ENCODE measurements at regions not wholly inside any gene's neighbourhood (a gene's known extent, or its start where the extent isn't known, plus 50 kb on each side); places are given as distances from the start of the nearest gene placed in this dataset.

DNA sequence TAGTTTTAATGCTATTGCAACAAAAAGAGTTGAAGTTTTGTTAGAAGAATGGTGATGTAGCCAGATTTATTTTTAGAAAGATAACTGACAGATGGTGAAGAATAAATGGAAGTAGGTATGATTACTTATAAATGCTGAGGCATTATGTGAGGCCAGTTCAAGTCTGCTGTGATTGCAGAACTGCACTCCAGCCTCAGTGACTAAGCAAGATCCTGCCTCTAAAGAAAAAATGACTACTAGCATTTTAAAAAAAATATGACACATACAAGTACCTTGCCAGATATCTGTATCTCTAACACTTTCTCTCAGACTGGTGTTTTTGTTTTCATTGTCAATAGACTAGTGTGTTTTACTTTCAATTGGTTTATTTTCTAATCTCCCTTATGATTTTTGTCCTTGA is 1242.4 kb upstream of the ADGRL4 start:
- H3K4me1 ChIP-seq (ENCODE audit: control insufficient read depth in 1 of 2, insufficient read depth in 2 of 2, low read length in 2 of 2): no peaks in the 10 kb centered on the region
- no peak overlapping the region for H3K9ac ChIP-seq (ENCODE audit: low read depth in 1 of 2, low read length in 2 of 2)
- peaks cover 3 to 8% of the 10 kb centered on the region in 2 donors for H3K9me3 ChIP-seq (ENCODE audit: control insufficient read depth in 1 of 2, low read length in 2 of 2)
- no peak overlapping the region for H3K27ac ChIP-seq (ENCODE audit: low read depth, low read length)
- H3K36me3 ChIP-seq (ENCODE audit: control insufficient read depth in 1 of 2, insufficient read depth in 2 of 2, low read length in 2 of 2): no peaks in the 10 kb centered on the region
- no peak overlapping the region for H3K4me3 ChIP-seq (ENCODE audit: low read depth in 1 of 2, low read length in 2 of 2)
- H3K27me3 ChIP-seq (ENCODE audit: control insufficient read depth in 1 of 2, insufficient read depth in 2 of 2, low read length in 2 of 2): no peaks in the 10 kb centered on the region

DNA sequence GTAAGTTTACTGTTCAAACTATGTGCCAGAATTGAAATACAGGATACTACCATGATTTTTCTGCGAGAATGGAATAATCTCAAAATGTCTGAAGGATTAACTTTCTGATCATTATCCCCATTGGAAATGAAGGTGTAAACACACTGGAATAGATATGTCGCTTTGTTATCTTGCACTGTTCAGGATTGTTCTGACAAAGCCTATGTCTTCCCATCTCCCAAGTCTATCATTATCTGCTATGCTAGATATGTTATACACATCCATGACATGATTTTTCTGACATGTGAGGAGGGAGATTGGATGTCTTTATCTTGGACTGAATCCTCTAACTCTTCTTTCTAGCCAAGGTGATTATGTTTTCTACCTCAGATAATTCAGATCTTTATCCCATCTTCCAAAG is 1239.3 kb upstream of the ADGRL4 start:
- Histone ChIP-seq H3K27ac (ENCODE audit: low read depth, low read length) (no peak overlapping the region), H3K4me1 (ENCODE audit: control insufficient read depth in 1 of 2, insufficient read depth in 2 of 2, low read length in 2 of 2) (no peaks in the 10 kb centered on the region), H3K9me3 (ENCODE audit: control insufficient read depth in 1 of 2, low read length in 2 of 2) (peaks cover 3 to 8% of the 10 kb centered on the region in 2 donors), H3K27me3 (ENCODE audit: control insufficient read depth in 1 of 2, insufficient read depth in 2 of 2, low read length in 2 of 2) (no peaks in the 10 kb centered on the region), H3K9ac (ENCODE audit: low read depth in 1 of 2, low read length in 2 of 2) (no peak overlapping the region), H3K36me3 (ENCODE audit: control insufficient read depth in 1 of 2, insufficient read depth in 2 of 2, low read length in 2 of 2) (no peaks in the 10 kb centered on the region), H3K4me3 (ENCODE audit: low read depth in 1 of 2, low read length in 2 of 2) (no peak overlapping the region)

DNA sequence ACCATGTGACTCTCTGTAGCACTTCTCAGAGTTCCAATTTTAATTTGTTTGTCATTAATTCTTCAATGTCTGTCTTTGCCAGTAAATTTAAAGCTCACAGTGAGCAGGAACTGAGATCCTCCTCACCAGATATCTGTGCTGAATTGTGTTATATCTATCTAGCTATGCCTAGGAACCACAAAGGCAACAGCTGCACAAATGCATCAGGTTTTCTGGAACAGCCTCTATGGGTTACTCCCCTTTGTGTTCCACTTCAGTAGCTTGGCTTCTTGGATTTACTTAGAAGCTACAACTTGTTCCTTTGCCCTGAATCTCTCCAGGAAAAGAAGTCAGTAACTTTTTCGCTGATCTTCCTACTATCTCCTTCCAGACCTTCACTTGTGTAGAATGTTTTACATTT is 1237.8 kb upstream of the ADGRL4 start:
- H3K9me3 ChIP-seq (ENCODE audit: control insufficient read depth in 1 of 2, low read length in 2 of 2): peaks cover 0 to 2% of the 10 kb centered on the region in 2 donors
- H3K27ac ChIP-seq (ENCODE audit: low read depth, low read length): no peak overlapping the region
- no peaks in the 10 kb centered on the region for H3K27me3 ChIP-seq (ENCODE audit: control insufficient read depth in 1 of 2, insufficient read depth in 2 of 2, low read length in 2 of 2)
- H3K36me3 ChIP-seq (ENCODE audit: control insufficient read depth in 1 of 2, insufficient read depth in 2 of 2, low read length in 2 of 2): no peaks in the 10 kb centered on the region
- H3K4me3 ChIP-seq (ENCODE audit: low read depth in 1 of 2, low read length in 2 of 2): no peak overlapping the region
- no peaks in the 10 kb centered on the region for H3K4me1 ChIP-seq (ENCODE audit: control insufficient read depth in 1 of 2, insufficient read depth in 2 of 2, low read length in 2 of 2)
- no peak overlapping the region for H3K9ac ChIP-seq (ENCODE audit: low read depth in 1 of 2, low read length in 2 of 2)

- H3K4me3 ChIP-seq (ENCODE audit: low read depth in 1 of 2, low read length in 2 of 2): no peak overlapping the region
- H3K9me3 ChIP-seq (ENCODE audit: control insufficient read depth in 1 of 2, low read length in 2 of 2): no peaks in the 10 kb centered on the region
- no peaks in the 10 kb centered on the region for H3K27me3 ChIP-seq (ENCODE audit: control insufficient read depth in 1 of 2, insufficient read depth in 2 of 2, low read length in 2 of 2)
- H3K9ac ChIP-seq (ENCODE audit: low read depth in 1 of 2, low read length in 2 of 2): no peak overlapping the region
- no peaks in the 10 kb centered on the region for H3K4me1 ChIP-seq (ENCODE audit: control insufficient read depth in 1 of 2, insufficient read depth in 2 of 2, low read length in 2 of 2)
- no peak overlapping the region for H3K27ac ChIP-seq (ENCODE audit: low read depth, low read length)
- H3K36me3 ChIP-seq (ENCODE audit: control insufficient read depth in 1 of 2, insufficient read depth in 2 of 2, low read length in 2 of 2): no peaks in the 10 kb centered on the region
Observed at GRCh38 chr1:80241566-80241965, 1235.0 kb upstream of the ADGRL4 start.

DNA sequence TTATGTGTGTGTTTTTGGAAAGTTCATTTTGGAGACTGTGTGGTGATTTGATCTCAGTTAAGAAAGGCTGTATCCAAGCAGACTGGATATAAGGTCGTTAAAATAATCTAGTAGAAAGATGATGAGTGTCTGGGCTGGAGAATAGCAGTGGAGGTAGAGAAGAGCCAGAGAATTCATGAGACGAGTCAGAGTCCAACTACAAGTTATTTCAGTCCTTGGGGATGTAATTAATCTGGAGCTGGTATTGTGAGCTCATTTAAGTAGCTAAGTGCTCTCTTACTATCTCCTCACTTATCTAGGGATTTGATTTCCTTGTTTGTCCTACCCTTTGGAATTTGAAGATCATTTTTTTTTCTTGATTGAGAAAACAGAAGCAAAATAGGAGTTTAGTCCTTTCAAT is 1219.0 kb upstream of the ADGRL4 start:
- H3K9me3 ChIP-seq (ENCODE audit: control insufficient read depth in 1 of 2, low read length in 2 of 2): no peaks in the 10 kb centered on the region
- H3K4me1 ChIP-seq (ENCODE audit: control insufficient read depth in 1 of 2, insufficient read depth in 2 of 2, low read length in 2 of 2): no peaks in the 10 kb centered on the region
- no peak overlapping the region for H3K9ac ChIP-seq (ENCODE audit: low read depth in 1 of 2, low read length in 2 of 2)
- H3K4me3 ChIP-seq (ENCODE audit: low read depth in 1 of 2, low read length in 2 of 2): no peak overlapping the region
- no peaks in the 10 kb centered on the region for H3K27me3 ChIP-seq (ENCODE audit: control insufficient read depth in 1 of 2, insufficient read depth in 2 of 2, low read length in 2 of 2)
- H3K36me3 ChIP-seq (ENCODE audit: control insufficient read depth in 1 of 2, insufficient read depth in 2 of 2, low read length in 2 of 2): no peaks in the 10 kb centered on the region
- H3K27ac ChIP-seq (ENCODE audit: low read depth, low read length): no peak overlapping the region

DNA sequence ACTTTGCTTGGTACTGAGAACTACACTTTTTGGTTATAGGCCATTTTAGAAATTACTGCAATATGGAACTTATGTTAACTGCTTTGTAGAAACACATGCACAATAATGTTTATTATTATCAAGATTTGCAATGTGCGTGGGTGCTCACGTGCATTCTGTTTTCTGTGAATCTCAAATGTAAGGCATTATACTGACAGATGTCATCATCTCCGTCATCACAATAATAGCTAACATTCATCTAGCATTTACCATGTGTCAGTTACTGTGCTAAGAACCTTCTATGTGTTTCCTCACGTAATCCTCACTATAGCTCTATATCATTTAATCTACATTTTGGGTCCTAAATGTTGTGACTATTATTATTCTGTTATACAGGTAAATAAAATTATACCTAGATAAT is 1214.8 kb upstream of the ADGRL4 start:
- Histone ChIP-seq H3K9ac (ENCODE audit: low read depth in 1 of 2, low read length in 2 of 2) (no peak overlapping the region), H3K27ac (ENCODE audit: low read depth, low read length) (no peak overlapping the region), H3K36me3 (ENCODE audit: control insufficient read depth in 1 of 2, insufficient read depth in 2 of 2, low read length in 2 of 2) (no peaks in the 10 kb centered on the region), H3K4me1 (ENCODE audit: control insufficient read depth in 1 of 2, insufficient read depth in 2 of 2, low read length in 2 of 2) (no peaks in the 10 kb centered on the region), H3K27me3 (ENCODE audit: control insufficient read depth in 1 of 2, insufficient read depth in 2 of 2, low read length in 2 of 2) (no peaks in the 10 kb centered on the region), H3K4me3 (ENCODE audit: low read depth in 1 of 2, low read length in 2 of 2) (no peak overlapping the region), H3K9me3 (ENCODE audit: control insufficient read depth in 1 of 2, low read length in 2 of 2) (no peaks in the 10 kb centered on the region)

DNA sequence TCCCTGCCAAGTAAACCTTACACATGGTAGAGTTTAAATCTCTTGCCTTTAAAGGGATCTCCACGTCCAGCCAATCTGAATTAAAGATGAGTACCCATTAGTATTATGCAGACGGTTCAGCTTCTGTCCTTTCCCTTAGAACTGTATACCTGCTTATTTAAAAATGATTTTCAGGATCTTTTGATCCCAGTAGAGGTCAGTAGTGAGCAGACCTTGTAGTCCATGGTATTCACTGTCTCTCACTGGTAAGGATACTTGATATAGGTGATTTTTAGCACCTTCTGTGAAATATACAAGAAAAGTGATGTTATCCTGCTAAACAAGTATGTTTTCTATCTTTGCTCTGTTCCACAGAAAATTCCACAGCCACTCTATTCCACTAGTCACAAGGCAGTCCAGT is 1211.6 kb upstream of the ADGRL4 start:
- no peaks in the 10 kb centered on the region for H3K27me3 ChIP-seq (ENCODE audit: control insufficient read depth in 1 of 2, insufficient read depth in 2 of 2, low read length in 2 of 2)
- no peaks in the 10 kb centered on the region for H3K36me3 ChIP-seq (ENCODE audit: control insufficient read depth in 1 of 2, insufficient read depth in 2 of 2, low read length in 2 of 2)
- H3K9ac ChIP-seq (ENCODE audit: low read depth in 1 of 2, low read length in 2 of 2): no peak overlapping the region
- no peak overlapping the region for H3K27ac ChIP-seq (ENCODE audit: low read depth, low read length)
- no peaks in the 10 kb centered on the region for H3K9me3 ChIP-seq (ENCODE audit: control insufficient read depth in 1 of 2, low read length in 2 of 2)
- no peaks in the 10 kb centered on the region for H3K4me1 ChIP-seq (ENCODE audit: control insufficient read depth in 1 of 2, insufficient read depth in 2 of 2, low read length in 2 of 2)
- H3K4me3 ChIP-seq (ENCODE audit: low read depth in 1 of 2, low read length in 2 of 2): no peak overlapping the region

DNA sequence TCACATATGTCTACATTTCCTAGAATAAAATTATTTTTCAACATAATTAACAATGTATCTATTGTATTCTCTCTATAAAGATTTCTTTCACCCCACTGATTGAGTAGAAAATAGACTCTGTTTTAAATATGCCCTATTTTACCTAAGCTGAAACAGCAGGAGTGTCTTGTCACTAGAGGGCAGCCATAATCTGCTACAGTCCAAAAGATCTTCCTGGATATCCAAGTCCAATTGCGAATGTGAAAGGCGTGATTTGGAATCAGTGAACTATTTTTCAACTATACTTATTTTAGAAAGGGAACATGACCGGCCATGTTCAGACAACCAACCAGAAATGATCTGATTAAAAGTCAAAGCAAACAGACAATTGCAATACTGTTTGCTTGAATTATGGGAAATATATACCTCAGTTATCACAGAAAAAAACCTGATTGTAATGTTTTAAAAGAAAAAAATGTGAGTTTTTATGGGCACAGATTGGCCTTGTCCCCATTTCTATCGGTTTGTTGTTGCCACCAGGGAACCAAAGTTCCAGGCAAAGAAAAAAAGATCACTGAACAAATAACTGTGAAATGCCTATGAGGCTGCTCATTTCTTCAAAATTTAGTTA is 1211.0 kb upstream of the ADGRL4 start:
- no peaks in the 10 kb centered on the region for H3K9me3 ChIP-seq (ENCODE audit: control insufficient read depth in 1 of 2, low read length in 2 of 2)
- H3K27me3 ChIP-seq (ENCODE audit: control insufficient read depth in 1 of 2, insufficient read depth in 2 of 2, low read length in 2 of 2): no peaks in the 10 kb centered on the region
- no peak overlapping the region for H3K27ac ChIP-seq (ENCODE audit: low read depth, low read length)
- H3K4me3 ChIP-seq (ENCODE audit: low read depth in 1 of 2, low read length in 2 of 2): no peak overlapping the region
- H3K4me1 ChIP-seq (ENCODE audit: control insufficient read depth in 1 of 2, insufficient read depth in 2 of 2, low read length in 2 of 2): no peaks in the 10 kb centered on the region
- H3K36me3 ChIP-seq (ENCODE audit: control insufficient read depth in 1 of 2, insufficient read depth in 2 of 2, low read length in 2 of 2): no peaks in the 10 kb centered on the region
- no peak overlapping the region for H3K9ac ChIP-seq (ENCODE audit: low read depth in 1 of 2, low read length in 2 of 2)

DNA sequence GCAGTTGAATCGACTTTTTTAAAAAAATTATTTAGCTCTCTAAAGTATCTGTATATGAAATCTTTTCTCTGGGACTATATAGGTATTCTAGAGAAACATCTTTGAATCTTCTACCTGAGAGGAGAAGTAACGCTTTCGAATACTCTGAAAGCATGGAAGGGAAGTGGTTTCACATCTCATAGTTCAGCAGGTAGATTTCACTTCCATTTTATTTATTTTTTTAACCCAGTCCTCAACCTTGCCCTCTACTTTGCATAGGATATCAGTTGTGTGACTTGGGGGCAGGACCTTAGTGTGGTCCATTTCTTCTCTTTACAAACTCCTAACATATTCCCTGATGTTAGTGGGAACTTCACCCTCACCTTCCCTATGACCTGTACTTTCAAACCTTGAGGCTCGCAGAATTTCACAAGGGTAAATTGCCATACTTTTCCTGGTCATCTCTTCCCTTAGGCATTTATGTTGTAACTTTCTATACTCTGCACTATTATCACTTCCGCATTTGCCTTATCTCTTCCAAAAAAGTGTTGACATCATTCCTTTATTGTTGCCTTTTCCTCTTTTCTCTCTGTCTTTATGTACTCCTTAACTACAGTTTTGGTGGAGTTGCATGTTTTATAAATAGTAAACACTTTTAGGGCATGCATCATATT is 1208.5 kb upstream of the ADGRL4 start:
- no peaks in the 10 kb centered on the region for H3K4me1 ChIP-seq (ENCODE audit: control insufficient read depth in 1 of 2, insufficient read depth in 2 of 2, low read length in 2 of 2)
- H3K9ac ChIP-seq (ENCODE audit: low read depth in 1 of 2, low read length in 2 of 2): no peak overlapping the region
- H3K9me3 ChIP-seq (ENCODE audit: control insufficient read depth in 1 of 2, low read length in 2 of 2): no peaks in the 10 kb centered on the region
- H3K27ac ChIP-seq (ENCODE audit: low read depth, low read length): no peak overlapping the region
- H3K36me3 ChIP-seq (ENCODE audit: control insufficient read depth in 1 of 2, insufficient read depth in 2 of 2, low read length in 2 of 2): no peaks in the 10 kb centered on the region
- H3K27me3 ChIP-seq (ENCODE audit: control insufficient read depth in 1 of 2, insufficient read depth in 2 of 2, low read length in 2 of 2): no peaks in the 10 kb centered on the region
- H3K4me3 ChIP-seq (ENCODE audit: low read depth in 1 of 2, low read length in 2 of 2): no peak overlapping the region

DNA sequence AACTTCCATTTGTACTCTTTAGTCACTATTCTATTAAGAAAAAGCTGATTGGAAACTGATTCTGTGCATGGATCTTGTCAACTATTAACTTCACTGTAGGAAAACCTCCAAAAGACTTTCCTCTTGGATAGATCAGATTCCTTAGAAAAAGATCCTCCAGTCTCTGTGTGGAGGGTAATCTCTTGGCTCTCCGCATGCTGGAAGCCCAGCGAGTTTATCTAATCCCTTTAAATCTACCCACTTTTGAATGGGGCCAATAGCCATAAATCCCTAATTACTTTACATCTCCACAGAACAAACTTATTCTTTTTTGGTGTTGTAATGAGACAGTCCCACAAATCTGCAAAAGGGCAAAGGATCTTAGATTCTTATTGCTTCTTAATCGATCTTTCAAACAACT is 1206.4 kb upstream of the ADGRL4 start:
- H3K36me3 ChIP-seq (ENCODE audit: control insufficient read depth in 1 of 2, insufficient read depth in 2 of 2, low read length in 2 of 2): no peaks in the 10 kb centered on the region
- no peaks in the 10 kb centered on the region for H3K4me1 ChIP-seq (ENCODE audit: control insufficient read depth in 1 of 2, insufficient read depth in 2 of 2, low read length in 2 of 2)
- no peaks in the 10 kb centered on the region for H3K9me3 ChIP-seq (ENCODE audit: control insufficient read depth in 1 of 2, low read length in 2 of 2)
- H3K9ac ChIP-seq (ENCODE audit: low read depth in 1 of 2, low read length in 2 of 2): no peak overlapping the region
- H3K4me3 ChIP-seq (ENCODE audit: low read depth in 1 of 2, low read length in 2 of 2): no peak overlapping the region
- no peak overlapping the region for H3K27ac ChIP-seq (ENCODE audit: low read depth, low read length)
- no peaks in the 10 kb centered on the region for H3K27me3 ChIP-seq (ENCODE audit: control insufficient read depth in 1 of 2, insufficient read depth in 2 of 2, low read length in 2 of 2)
